ENCODE measurements at regions not wholly inside any gene's neighbourhood (a gene's known extent, or its start where the extent isn't known, plus 50 kb on each side); places are given as distances from the start of the nearest gene placed in this dataset.

GRCh38 chr6:16894301-16894700, 133.0 kb upstream of the ATXN1 start:
- CTCF ChIA-PET = no interaction called here
- no peak overlapping the region for H3K9ac ChIP-seq

More at GRCh38 chr6:16894301-16894700, 133.0 kb upstream of the ATXN1 start:
- POLR2A ChIA-PET = no interaction called here
- Histone ChIP-seq H3K4me3 (ENCODE audit: low read depth in 2 of 2, low read length in 1 of 2) (no peak overlapping the region), H3K4me1 (ENCODE audit: control insufficient read depth in 1 of 2, insufficient read depth in 2 of 2, low read depth in 1 of 2, low read length in 1 of 2) (peaks cover 0 to 6% of the 10 kb centered on the region in 2 experiments; a peak in 2 of 4 replicates), H3K4me2 (no peak overlapping the region), H3K9me2 (no peaks in the 10 kb centered on the region), H3K79me2 (ENCODE audit: insufficient read depth) (no peaks in the 10 kb centered on the region), H3K36me3 (replicated peaks in 1 of 2; ENCODE audit: control insufficient read depth in 1 of 2, insufficient read depth in 2 of 2, low read length in 1 of 2) (no peaks in the 10 kb centered on the region), H3K27me3 (ENCODE audit: insufficient read depth) (no peaks in the 10 kb centered on the region), H3F3A (replicated peaks; ENCODE audit: insufficient read depth) (no peaks in the 10 kb centered on the region), H3K9me3 (peaks cover 12% of the 10 kb centered on the region), H3K27ac (ENCODE audit: low read depth in 2 of 2, low read length in 1 of 2) (no peak overlapping the region), H4K20me1 (ENCODE audit: insufficient read depth) (no peaks in the 10 kb centered on the region), H2AFZ (ENCODE audit: low read depth) (no peak overlapping the region)
- DNase-seq = no peak
- TF ChIP-seq EZH2phosphoT487 (IDR thresholded peaks at IDR 0.05; ENCODE audit: borderline replicate concordance, low read depth) (no peak), ZBTB33 (IDR thresholded peaks at IDR 0.05; ENCODE audit: borderline replicate concordance, low read depth) (no peak), USF2 (IDR thresholded peaks at IDR 0.05; ENCODE audit: borderline replicate concordance, low read depth, low read length) (no peak), ELF1 (IDR thresholded peaks at IDR 0.05) (no peak), SMC3 (IDR thresholded peaks at IDR 0.05; ENCODE audit: low read depth, low read length) (no peak), CTCF (IDR thresholded peaks at IDR 0.05) (no peak), IRF3 (IDR thresholded peaks at IDR 0.05; ENCODE audit: low read depth, low read length) (no peak), SIN3A (IDR thresholded peaks at IDR 0.05; ENCODE audit: borderline replicate concordance, low read depth, low read length) (no peak), EP300 (IDR thresholded peaks at IDR 0.05; ENCODE audit: borderline replicate concordance in 1 of 2, low read depth in 1 of 2, low read length in 1 of 2) (no peak), RCOR1 (IDR thresholded peaks at IDR 0.05; ENCODE audit: low read length) (no peak), TEAD4 (IDR thresholded peaks at IDR 0.05; ENCODE audit: borderline replicate concordance, insufficient read depth) (no peak), GATA2 (CRISPR knock-in tag; IDR thresholded peaks at IDR 0.05) (no peak), PBX3 (IDR thresholded peaks at IDR 0.05) (no peak), POLR2AphosphoS5 (IDR thresholded peaks at IDR 0.05; ENCODE audit: low read depth, low read length) (no peak)
- TF ChIP-seq, protein P1, sequence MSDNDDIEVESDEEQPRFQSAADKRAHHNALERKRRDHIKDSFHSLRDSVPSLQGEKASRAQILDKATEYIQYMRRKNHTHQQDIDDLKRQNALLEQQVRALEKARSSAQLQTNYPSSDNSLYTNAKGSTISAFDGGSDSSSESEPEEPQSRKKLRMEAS (IDR thresholded peaks at IDR 0.05; ENCODE audit: low read depth) = no peak
- TF ChIP-seq, protein P2, sequence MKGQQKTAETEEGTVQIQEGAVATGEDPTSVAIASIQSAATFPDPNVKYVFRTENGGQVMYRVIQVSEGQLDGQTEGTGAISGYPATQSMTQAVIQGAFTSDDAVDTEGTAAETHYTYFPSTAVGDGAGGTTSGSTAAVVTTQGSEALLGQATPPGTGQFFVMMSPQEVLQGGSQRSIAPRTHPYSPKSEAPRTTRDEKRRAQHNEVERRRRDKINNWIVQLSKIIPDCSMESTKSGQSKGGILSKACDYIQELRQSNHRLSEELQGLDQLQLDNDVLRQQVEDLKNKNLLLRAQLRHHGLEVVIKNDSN (IDR thresholded peaks at IDR 0.05; ENCODE audit: borderline replicate concordance, low read depth) = no peak
